ENCODE measurements at regions not wholly inside any gene's neighbourhood (a gene's known extent, or its start where the extent isn't known, plus 50 kb on each side); places are given as distances from the start of the nearest gene placed in this dataset.
"Not testable (repeated sequence)": the region's sequence is repeated elsewhere in the genome, so short reads cannot be mapped to it uniquely, and the experiment has no call there.

- Histone ChIP-seq H3K9me3 (no peaks in the 10 kb centered on the region), H3K36me3 (no peaks in the 10 kb centered on the region), H3K27ac (peak overlapping the region; percentile 7), H3K27me3 (no peaks in the 10 kb centered on the region), H3K4me1 (no peaks in the 10 kb centered on the region), H3K4me3 (peak overlapping the region; percentile 50)
- TF ChIP-seq, protein P1, sequence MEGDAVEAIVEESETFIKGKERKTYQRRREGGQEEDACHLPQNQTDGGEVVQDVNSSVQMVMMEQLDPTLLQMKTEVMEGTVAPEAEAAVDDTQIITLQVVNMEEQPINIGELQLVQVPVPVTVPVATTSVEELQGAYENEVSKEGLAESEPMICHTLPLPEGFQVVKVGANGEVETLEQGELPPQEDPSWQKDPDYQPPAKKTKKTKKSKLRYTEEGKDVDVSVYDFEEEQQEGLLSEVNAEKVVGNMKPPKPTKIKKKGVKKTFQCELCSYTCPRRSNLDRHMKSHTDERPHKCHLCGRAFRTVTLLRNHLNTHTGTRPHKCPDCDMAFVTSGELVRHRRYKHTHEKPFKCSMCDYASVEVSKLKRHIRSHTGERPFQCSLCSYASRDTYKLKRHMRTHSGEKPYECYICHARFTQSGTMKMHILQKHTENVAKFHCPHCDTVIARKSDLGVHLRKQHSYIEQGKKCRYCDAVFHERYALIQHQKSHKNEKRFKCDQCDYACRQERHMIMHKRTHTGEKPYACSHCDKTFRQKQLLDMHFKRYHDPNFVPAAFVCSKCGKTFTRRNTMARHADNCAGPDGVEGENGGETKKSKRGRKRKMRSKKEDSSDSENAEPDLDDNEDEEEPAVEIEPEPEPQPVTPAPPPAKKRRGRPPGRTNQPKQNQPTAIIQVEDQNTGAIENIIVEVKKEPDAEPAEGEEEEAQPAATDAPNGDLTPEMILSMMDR (IDR thresholded peaks at IDR 0.05) = no peak
- no peak for DNase-seq
- intact Hi-C loops (cut with DNase I) = no loop called here
- ATAC-seq = no peak
Measured at GRCh38 chr6:100228437-100228833, 234.4 kb upstream of the MCHR2 start.

DNA sequence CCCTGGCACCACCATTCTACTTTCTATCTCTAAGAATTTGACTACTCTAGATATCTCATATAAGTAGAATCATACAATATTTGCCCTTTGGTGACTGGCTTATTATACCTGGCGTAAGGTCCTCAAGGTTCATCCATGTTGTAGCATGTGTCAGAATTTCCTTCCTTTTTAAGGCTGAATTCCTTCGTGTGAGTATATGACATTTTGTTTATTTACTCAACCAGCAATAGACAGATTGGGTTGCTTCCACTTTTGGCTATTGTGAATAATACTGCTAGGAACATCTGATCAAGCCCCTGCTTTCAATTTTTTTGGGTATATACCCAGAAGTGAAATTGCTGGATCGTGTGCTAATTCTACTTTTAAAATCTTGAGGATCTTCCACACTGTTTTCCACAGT is 232.8 kb upstream of the MCHR2 start:
- TF ChIP-seq, protein P1 (IDR thresholded peaks at IDR 0.05) = no peak
- no peaks in the 10 kb centered on the region for H3K36me3 ChIP-seq
- DNase-seq (no peak), ATAC-seq (no peak)
- no peak overlapping the region for H3K4me3 ChIP-seq
- intact Hi-C loops (cut with DNase I) = no loop called here
- H3K27ac ChIP-seq = no peak overlapping the region
- H3K27me3 ChIP-seq = no peaks in the 10 kb centered on the region
- H3K4me1 ChIP-seq = no peaks in the 10 kb centered on the region
- no peaks in the 10 kb centered on the region for H3K9me3 ChIP-seq

DNA sequence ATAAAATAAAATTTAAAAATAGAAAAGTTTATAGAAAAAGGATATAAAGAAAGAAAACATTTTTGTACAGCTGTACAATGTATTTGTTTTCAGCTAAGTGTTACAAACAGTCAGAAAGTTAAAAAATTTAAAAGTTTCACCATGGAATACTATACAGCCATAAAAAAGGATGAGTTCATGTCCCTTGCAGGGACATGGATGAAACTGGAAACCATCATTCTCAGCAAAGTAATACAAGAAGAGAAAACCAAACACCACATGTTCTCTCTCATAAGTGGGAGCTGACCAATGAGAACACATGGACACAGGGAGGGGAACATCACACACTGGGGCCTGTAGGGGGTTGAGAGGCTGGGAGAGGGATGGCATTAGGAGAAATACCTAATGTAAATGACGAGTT is 229.9 kb upstream of the MCHR2 start:
- intact Hi-C loops (cut with DNase I) = not testable (repeated sequence)

GRCh38 chr6:100220543-100220942 is 226.5 kb upstream of the MCHR2 start:
- no peaks in the 10 kb centered on the region for H3K4me1 ChIP-seq
- no peak for ATAC-seq
- H3K4me3 ChIP-seq = no peak overlapping the region
- TF ChIP-seq, protein P1 (IDR thresholded peaks at IDR 0.05) = no peak
- DNase-seq = no peak
- H3K27ac ChIP-seq = no peak overlapping the region
- H3K36me3 ChIP-seq = no peaks in the 10 kb centered on the region
- H3K9me3 ChIP-seq = no peaks in the 10 kb centered on the region
- intact Hi-C loops (cut with DNase I) = no loop called here
- no peaks in the 10 kb centered on the region for H3K27me3 ChIP-seq

More for the DNA sequence above, 229.9 kb upstream of the MCHR2 start:
- ATAC-seq, H3K9me3 ChIP-seq, H3K4me3 ChIP-seq, H3K27ac ChIP-seq, DNase-seq, H3K4me1 ChIP-seq, H3K36me3 ChIP-seq, H3K27me3 ChIP-seq: not testable (repeated sequence)

- Histone ChIP-seq H3K9me3 (no peaks in the 10 kb centered on the region), H3K4me1 (no peaks in the 10 kb centered on the region), H3K27me3 (no peaks in the 10 kb centered on the region), H3K4me3 (no peak overlapping the region), H3K27ac (no peak overlapping the region), H3K36me3 (no peaks in the 10 kb centered on the region)
- DNase-seq (no peak), ATAC-seq (no peak)
- intact Hi-C loops (cut with DNase I) = no loop called here
- TF ChIP-seq, protein P1 (IDR thresholded peaks at IDR 0.05) = no peak
Measured at GRCh38 chr6:100217225-100218012, 223.4 kb upstream of the MCHR2 start.

DNA sequence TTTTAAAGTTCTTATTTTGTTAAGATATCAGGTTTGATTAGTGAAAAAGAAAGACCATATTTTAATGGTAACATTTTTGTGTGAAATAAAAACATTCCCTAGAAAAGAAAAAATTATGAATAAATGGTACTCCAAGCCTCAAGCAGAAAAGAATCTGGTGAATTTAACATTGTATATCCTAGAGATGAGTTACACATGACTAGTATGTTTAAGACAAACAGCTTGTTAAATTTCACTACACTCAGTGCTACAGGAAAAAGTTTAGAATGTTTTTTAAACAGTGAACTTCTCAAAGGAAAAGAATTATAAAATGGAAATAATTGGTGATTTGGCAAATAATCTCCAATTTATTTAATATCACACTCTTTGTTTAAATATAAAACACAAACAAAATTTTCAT is 222.7 kb upstream of the MCHR2 start:
- DNase-seq = no peak
- no peak overlapping the region for H3K27ac ChIP-seq
- ATAC-seq = no peak
- H3K4me1 ChIP-seq = no peaks in the 10 kb centered on the region
- H3K27me3 ChIP-seq = no peaks in the 10 kb centered on the region
- H3K36me3 ChIP-seq = no peaks in the 10 kb centered on the region
- TF ChIP-seq, protein P1 (IDR thresholded peaks at IDR 0.05) = no peak
- H3K9me3 ChIP-seq = no peaks in the 10 kb centered on the region
- intact Hi-C loops (cut with DNase I) = no loop called here
- H3K4me3 ChIP-seq = no peak overlapping the region
